Spinal cord (tissue), 9 donors: ENCODE measurements at regions not wholly inside any gene's neighbourhood (a gene's known extent, or its start where the extent isn't known, plus 50 kb on each side); places are given as distances from the start of the nearest gene placed in this dataset.
A peak's percentile ranks its signal among the peaks of the same experiment; 100 is the strongest.

Experiments used
- DNase-seq, 6 donors: peaks; one replicate each; pipeline versions ENCODE4 v3.0.0 to v3.0.0-alpha.2; 2013 to 2015; ENCODE audit warnings: low spot score in 6 of 6, low read depth in 4 of 6
- H3K27ac ChIP-seq: one replicate; pipeline ENCODE4 v1.5.1; 2013; ENCODE audit warnings: low read depth, low read length, control low read depth
- H3K27me3 ChIP-seq: one replicate; pipeline ENCODE4 v1.6.1; 2013; ENCODE audit warnings: low read length; ENCODE audit not compliant: control insufficient read depth, insufficient read depth
- H3K36me3 ChIP-seq: one replicate; pipeline ENCODE4 v1.6.1; 2013; ENCODE audit warnings: low read length; ENCODE audit not compliant: control insufficient read depth, insufficient read depth
- H3K4me1 ChIP-seq: one replicate; pipeline ENCODE4 v1.6.1; 2013; ENCODE audit warnings: low read length; ENCODE audit not compliant: control insufficient read depth, insufficient read depth
- H3K4me3 ChIP-seq: one replicate; pipeline ENCODE4 v1.5.1; 2013; ENCODE audit warnings: low read depth, low read length, control low read depth
- H3K9me3 ChIP-seq: one replicate; pipeline ENCODE4 v1.6.1; 2013; ENCODE audit warnings: low read length; ENCODE audit not compliant: control insufficient read depth, insufficient read depth
- WGBS: methylation state at CpG from one replicate; pipeline ENCODE4 v1.1.5; 2013; ENCODE audit warnings: missing lambda C conversion rate; ENCODE audit not compliant: insufficient coverage; 5-methylcytosine and 5-hydroxymethylcytosine counted together
- donor health status: healthy.

GRCh38 chr9:115401756-115402327 is 283.9 kb upstream of the TNC start:
- H3K27ac ChIP-seq = no peak overlapping the region
- no CpG with 5 or more reads among the region's 3 CpGs for WGBS
- DNase-seq = peak in 1 of 6 donors; percentile 39
- H3K27me3 ChIP-seq = no peaks in the 10 kb centered on the region
- no peaks in the 10 kb centered on the region for H3K36me3 ChIP-seq
- no peaks in the 10 kb centered on the region for H3K4me1 ChIP-seq
- no peak overlapping the region for H3K4me3 ChIP-seq
- H3K9me3 ChIP-seq = no peaks in the 10 kb centered on the region

- Histone ChIP-seq H3K36me3 (no peaks in the 10 kb centered on the region), H3K4me1 (no peaks in the 10 kb centered on the region), H3K27me3 (no peaks in the 10 kb centered on the region), H3K9me3 (no peaks in the 10 kb centered on the region), H3K27ac (no peak overlapping the region), H3K4me3 (no peak overlapping the region)
- WGBS = no CpG with 5 or more reads among the region's 1 CpG
- DNase-seq = no peak
Measured at GRCh38 chr9:115403753-115404152, 285.8 kb upstream of the TNC start.

- H3K9me3 ChIP-seq = no peaks in the 10 kb centered on the region
- H3K36me3 ChIP-seq = no peaks in the 10 kb centered on the region
- H3K4me1 ChIP-seq = no peaks in the 10 kb centered on the region
- no peak overlapping the region for H3K27ac ChIP-seq
- DNase-seq = no peak
- no peak overlapping the region for H3K4me3 ChIP-seq
- no peaks in the 10 kb centered on the region for H3K27me3 ChIP-seq
Measured at GRCh38 chr9:115404311-115404710, 286.4 kb upstream of the TNC start.

- no peaks in the 10 kb centered on the region for H3K9me3 ChIP-seq
- no CpG with 5 or more reads among the region's 1 CpG for WGBS
- no peak overlapping the region for H3K27ac ChIP-seq
- DNase-seq = no peak
- no peaks in the 10 kb centered on the region for H3K4me1 ChIP-seq
- no peak overlapping the region for H3K4me3 ChIP-seq
- no peaks in the 10 kb centered on the region for H3K36me3 ChIP-seq
- H3K27me3 ChIP-seq = no peaks in the 10 kb centered on the region
Measured at GRCh38 chr9:115411516-115411915, 293.6 kb upstream of the TNC start.

- peak in 1 of 6 donors; percentile 57 for DNase-seq
- Histone ChIP-seq H3K4me1 (no peaks in the 10 kb centered on the region), H3K4me3 (no peak overlapping the region), H3K27me3 (no peaks in the 10 kb centered on the region), H3K36me3 (no peaks in the 10 kb centered on the region), H3K9me3 (no peaks in the 10 kb centered on the region), H3K27ac (no peak overlapping the region)
- WGBS = 80% methylated on average over 1 of the region's 2 CpGs
Measured at GRCh38 chr9:115411993-115412452, 294.1 kb upstream of the TNC start.

GRCh38 chr9:115412656-115413055 is 294.7 kb upstream of the TNC start:
- Histone ChIP-seq H3K4me3 (no peak overlapping the region), H3K36me3 (no peaks in the 10 kb centered on the region), H3K9me3 (no peaks in the 10 kb centered on the region), H3K27ac (no peak overlapping the region), H3K4me1 (no peaks in the 10 kb centered on the region), H3K27me3 (no peaks in the 10 kb centered on the region)
- DNase-seq = no peak

- Histone ChIP-seq H3K27me3 (no peaks in the 10 kb centered on the region), H3K9me3 (no peaks in the 10 kb centered on the region), H3K27ac (no peak overlapping the region), H3K4me1 (no peaks in the 10 kb centered on the region), H3K4me3 (no peak overlapping the region), H3K36me3 (no peaks in the 10 kb centered on the region)
- DNase-seq = no peak
Measured at GRCh38 chr9:115413304-115413703, 295.3 kb upstream of the TNC start.

GRCh38 chr9:115413766-115414382 is 295.9 kb upstream of the TNC start:
- H3K4me3 ChIP-seq = no peak overlapping the region
- no peaks in the 10 kb centered on the region for H3K36me3 ChIP-seq
- WGBS = no CpG with 5 or more reads among the region's 1 CpG
- DNase-seq = no peak
- H3K4me1 ChIP-seq = no peaks in the 10 kb centered on the region
- no peaks in the 10 kb centered on the region for H3K27me3 ChIP-seq
- H3K27ac ChIP-seq = no peak overlapping the region
- no peaks in the 10 kb centered on the region for H3K9me3 ChIP-seq

- H3K4me1 ChIP-seq = no peaks in the 10 kb centered on the region
- no peak for DNase-seq
- no peaks in the 10 kb centered on the region for H3K27me3 ChIP-seq
- no peak overlapping the region for H3K27ac ChIP-seq
- 88% methylated on average over 1 of the region's 1 CpG for WGBS
- H3K9me3 ChIP-seq = no peaks in the 10 kb centered on the region
- no peak overlapping the region for H3K4me3 ChIP-seq
- H3K36me3 ChIP-seq = no peaks in the 10 kb centered on the region
Measured at GRCh38 chr9:115414561-115414960, 296.6 kb upstream of the TNC start.

- 90% methylated on average over 3 of the region's 3 CpGs for WGBS
- Histone ChIP-seq H3K27ac (no peak overlapping the region), H3K4me3 (no peak overlapping the region), H3K9me3 (no peaks in the 10 kb centered on the region), H3K27me3 (no peaks in the 10 kb centered on the region), H3K36me3 (no peaks in the 10 kb centered on the region), H3K4me1 (no peaks in the 10 kb centered on the region)
- DNase-seq = no peak
Measured at GRCh38 chr9:115415450-115415849, 297.5 kb upstream of the TNC start.
